ENCODE measurements at regions not wholly inside any gene's neighbourhood (a gene's known extent, or its start where the extent isn't known, plus 50 kb on each side); places are given as distances from the start of the nearest gene placed in this dataset.

DNA sequence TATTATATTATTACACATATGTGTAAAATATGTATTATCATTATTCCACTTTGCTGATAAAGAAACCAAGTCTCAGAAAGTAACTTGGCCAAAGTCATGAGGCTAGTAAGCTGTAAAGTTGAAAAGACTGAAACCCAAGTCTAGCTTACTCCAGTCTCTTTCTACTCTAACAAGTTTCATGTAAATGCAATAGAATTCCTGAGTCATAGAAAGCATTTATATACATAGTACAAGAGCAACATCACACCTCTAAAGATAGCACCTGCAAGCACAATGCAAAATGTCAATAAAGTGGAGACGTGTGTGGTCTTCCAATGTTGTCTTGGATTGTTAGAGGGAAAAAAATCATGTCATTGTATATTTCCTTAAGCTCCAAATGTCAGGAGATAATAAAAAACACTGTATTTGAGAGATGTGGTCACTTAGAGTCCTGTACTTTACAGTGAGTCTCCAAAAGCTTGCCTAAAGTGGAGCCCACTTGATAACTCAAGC lies 430.3 kb upstream of the NRP1 start:
- TF ChIP-seq, protein P1, sequence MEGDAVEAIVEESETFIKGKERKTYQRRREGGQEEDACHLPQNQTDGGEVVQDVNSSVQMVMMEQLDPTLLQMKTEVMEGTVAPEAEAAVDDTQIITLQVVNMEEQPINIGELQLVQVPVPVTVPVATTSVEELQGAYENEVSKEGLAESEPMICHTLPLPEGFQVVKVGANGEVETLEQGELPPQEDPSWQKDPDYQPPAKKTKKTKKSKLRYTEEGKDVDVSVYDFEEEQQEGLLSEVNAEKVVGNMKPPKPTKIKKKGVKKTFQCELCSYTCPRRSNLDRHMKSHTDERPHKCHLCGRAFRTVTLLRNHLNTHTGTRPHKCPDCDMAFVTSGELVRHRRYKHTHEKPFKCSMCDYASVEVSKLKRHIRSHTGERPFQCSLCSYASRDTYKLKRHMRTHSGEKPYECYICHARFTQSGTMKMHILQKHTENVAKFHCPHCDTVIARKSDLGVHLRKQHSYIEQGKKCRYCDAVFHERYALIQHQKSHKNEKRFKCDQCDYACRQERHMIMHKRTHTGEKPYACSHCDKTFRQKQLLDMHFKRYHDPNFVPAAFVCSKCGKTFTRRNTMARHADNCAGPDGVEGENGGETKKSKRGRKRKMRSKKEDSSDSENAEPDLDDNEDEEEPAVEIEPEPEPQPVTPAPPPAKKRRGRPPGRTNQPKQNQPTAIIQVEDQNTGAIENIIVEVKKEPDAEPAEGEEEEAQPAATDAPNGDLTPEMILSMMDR (IDR thresholded peaks at IDR 0.05), result no peak
- no peak for TF ChIP-seq EZH2 (IDR thresholded peaks at IDR 0.05; ENCODE audit: borderline replicate concordance, insufficient read depth, low read depth, low read length, poor library complexity, severe bottlenecking)

Data from B cell (primary cell).